H9 (cell line): ENCODE measurements at regions not wholly inside any gene's neighbourhood (a gene's known extent, or its start where the extent isn't known, plus 50 kb on each side); places are given as distances from the start of the nearest gene placed in this dataset.

Source experiments
- DNase-seq: peaks from one replicate; pipeline ENCODE4 v3.0.0-alpha.2; 2017
- H2AFZ ChIP-seq: one replicate; pipeline ENCODE4 v1.6.1; 2013; ENCODE audit warnings: mild to moderate bottlenecking, low read length, control low read depth, moderate library complexity
- H2AK5ac ChIP-seq: 2 replicates; pipeline ENCODE4 v1.6.1; 2013; ENCODE audit warnings: low read length, control low read depth, mixed read lengths; ENCODE audit not compliant: insufficient read length
- H2BK120ac ChIP-seq: one replicate; pipeline ENCODE4 v1.6.1; 2013; ENCODE audit warnings: low read depth, mild to moderate bottlenecking, low read length, control low read depth, inconsistent platforms; ENCODE audit not compliant: poor library complexity, severe bottlenecking
- H2BK12ac ChIP-seq: 2 replicates; pipeline ENCODE4 v1.6.1; 2013; ENCODE audit warnings: low read length, control low read depth, mixed read lengths, low read depth; ENCODE audit not compliant: insufficient read length
- H2BK15ac ChIP-seq: 2 replicates; pipeline ENCODE4 v1.6.1; 2013; ENCODE audit warnings: low read depth, low read length, control low read depth
- H2BK20ac ChIP-seq: one replicate; pipeline ENCODE4 v1.6.1; 2013; ENCODE audit warnings: low read depth, mild to moderate bottlenecking, low read length, control low read depth, inconsistent platforms; ENCODE audit not compliant: poor library complexity, severe bottlenecking
- H2BK5ac ChIP-seq: 2 replicates; pipeline ENCODE4 v1.6.1; 2013; ENCODE audit warnings: low read length, control low read depth, mixed read lengths; ENCODE audit not compliant: insufficient read length
- H3K14ac ChIP-seq: 2 replicates; pipeline ENCODE4 v1.6.1; 2013; ENCODE audit warnings: low read length, control low read depth; ENCODE audit not compliant: insufficient read depth
- H3K18ac ChIP-seq: 2 replicates; pipeline ENCODE4 v1.6.1; 2013; ENCODE audit warnings: low read depth, mild to moderate bottlenecking, mixed read lengths, low read length, control low read depth; ENCODE audit not compliant: insufficient read length
- H3K23ac ChIP-seq: 2 replicates; pipeline ENCODE4 v1.6.1; 2013; ENCODE audit warnings: low read length, control low read depth, mixed read lengths, low read depth; ENCODE audit not compliant: insufficient read length
- H3K23me2 ChIP-seq: 2 replicates; pipeline ENCODE4 v1.6.1; 2013; ENCODE audit warnings: low read depth, mild to moderate bottlenecking, mixed read lengths, low read length, control low read depth; ENCODE audit not compliant: insufficient read length, poor library complexity, severe bottlenecking
- H3K27ac ChIP-seq: 2 replicates; pipeline ENCODE4 v1.5.1; 2013; ENCODE audit warnings: low read length, control low read depth, mixed read lengths, low read depth; ENCODE audit not compliant: insufficient read length
- H3K27me3 ChIP-seq: 2 replicates; pipeline ENCODE4 v1.6.1; 2013; ENCODE audit warnings: low read length, control low read depth, inconsistent platforms; ENCODE audit not compliant: insufficient read depth
- H3K4ac ChIP-seq: 2 replicates; pipeline ENCODE4 v1.6.1; 2013; ENCODE audit warnings: low read depth, mild to moderate bottlenecking, control low read depth, inconsistent platforms, low read length, moderate library complexity
- H3K4me1 ChIP-seq: 2 replicates; pipeline ENCODE4 v1.6.1; 2013; ENCODE audit warnings: low read length, control low read depth, inconsistent platforms; ENCODE audit not compliant: insufficient read depth
- H3K4me2 ChIP-seq: 2 replicates; pipeline ENCODE4 v1.6.1; 2013; ENCODE audit warnings: low read length, control low read depth, mixed read lengths; ENCODE audit not compliant: insufficient read length, insufficient read depth
- H3K56ac ChIP-seq: 2 replicates; pipeline ENCODE4 v1.6.1; 2013; ENCODE audit warnings: low read depth, mild to moderate bottlenecking, mixed read lengths, low read length, control low read depth; ENCODE audit not compliant: insufficient read length
- H3K79me1 ChIP-seq: 2 replicates; pipeline ENCODE4 v1.6.1; 2013; ENCODE audit warnings: low read depth, mild to moderate bottlenecking, moderate library complexity, low read length, control low read depth, inconsistent platforms; ENCODE audit not compliant: insufficient read depth, poor library complexity, severe bottlenecking
- H3K79me2 ChIP-seq: 2 replicates; pipeline ENCODE4 v1.6.1; 2013; ENCODE audit warnings: low read length, control low read depth, inconsistent platforms; ENCODE audit not compliant: insufficient read depth
- H3K9ac ChIP-seq: 2 replicates; pipeline ENCODE4 v1.6.1; 2013; ENCODE audit warnings: low read length, control low read depth, mixed read lengths; ENCODE audit not compliant: insufficient read length; ENCODE audit errors: extremely low read depth
- H3K9me3 ChIP-seq: one replicate; pipeline ENCODE4 v1.6.1; 2013; ENCODE audit warnings: low read depth, low read length, inconsistent platforms; ENCODE audit not compliant: control insufficient read depth
- H3T11ph ChIP-seq: one replicate; pipeline ENCODE4 v1.6.1; 2013; ENCODE audit warnings: mild to moderate bottlenecking, low read length, control low read depth, inconsistent platforms
- H4K20me1 ChIP-seq: one replicate; pipeline ENCODE4 v1.6.1; 2013; ENCODE audit not compliant: control insufficient read depth, insufficient read length, insufficient read depth
- H4K5ac ChIP-seq: 2 replicates; pipeline ENCODE4 v1.6.1; 2013; ENCODE audit warnings: low read depth, mild to moderate bottlenecking, mixed read lengths, low read length, control low read depth; ENCODE audit not compliant: insufficient read length
- H4K8ac ChIP-seq: replicated peaks from 2 replicates; pipeline ENCODE4 v1.6.1; 2013; ENCODE audit warnings: low read length, control low read depth, mixed read lengths, low read depth; ENCODE audit not compliant: insufficient read length
- H4K91ac ChIP-seq: 2 replicates; pipeline ENCODE4 v1.6.1; 2013; ENCODE audit warnings: low read depth, mild to moderate bottlenecking, moderate library complexity, mixed read lengths, low read length, control low read depth; ENCODE audit not compliant: insufficient read length
- H3K27ac Mint-ChIP-seq, 3 experiments: 2 replicates in 2 of 3; 3 replicates in 1 of 3; pipeline ENCODE4 v1.8.0; 2020 to 2021; ENCODE audit warnings: mixed read lengths in 3 of 3, mild to moderate bottlenecking in 1 of 3, moderate library complexity in 1 of 3
- H3K27me3 Mint-ChIP-seq: 2 replicates; pipeline ENCODE4 v1.8.0; 2021; ENCODE audit warnings: low read depth, mild to moderate bottlenecking, moderate library complexity, mixed read lengths
- H3K36me3 Mint-ChIP-seq, 3 experiments: 2 replicates in 2 of 3; 3 replicates in 1 of 3; pipeline ENCODE4 v1.8.0; 2020 to 2021; ENCODE audit warnings: low read depth in 3 of 3, mixed read lengths in 3 of 3; ENCODE audit not compliant: insufficient read depth in 1 of 3
- H3K4me1 Mint-ChIP-seq, 2 experiments: 2 replicates each; pipeline ENCODE4 v1.8.0; 2020; ENCODE audit warnings: mixed read lengths in 2 of 2
- H3K4me3 Mint-ChIP-seq, 2 experiments: 2 replicates in 1 of 2; 3 replicates in 1 of 2; pipeline ENCODE4 v1.8.0; 2020 to 2021; ENCODE audit warnings: mild to moderate bottlenecking in 2 of 2, mixed read lengths in 2 of 2, moderate library complexity in 1 of 2
- H3K9me3 Mint-ChIP-seq, 2 experiments: 2 replicates in 1 of 2; 3 replicates in 1 of 2; pipeline ENCODE4 v1.8.0; 2020; ENCODE audit warnings: mild to moderate bottlenecking in 2 of 2, mixed read lengths in 2 of 2, moderate library complexity in 1 of 2
- CTCF ChIP-seq: fragments of 200-600 bp; sonication (generic); conservative IDR thresholded peaks from 3 replicates; pipeline ENCODE4 v1.8.0; 2021; ENCODE audit warnings: antibody characterized with exemption, mild to moderate bottlenecking
- WGBS: extraction: QIAGEN DNeasy Blood & Tissue Kit; methylation state at CpG from one replicate; pipeline ENCODE4 v1.1.7; 2013; ENCODE audit warnings: missing lambda C conversion rate, low lambda C conversion rate, mixed read lengths; ENCODE audit not compliant: insufficient read length; ENCODE audit errors: extremely low coverage; 5-methylcytosine and 5-hydroxymethylcytosine counted together

- H2BK120ac ChIP-seq: no peak overlapping the region
- Mint-ChIP-seq H3K9me3 (peaks cover 2 to 3% of the 10 kb centered on the region in 2 experiments; a peak in 2 of 5 replicates), H3K27ac (no peak overlapping the region), H3K4me1 (peaks cover under 1 to 2% of the 10 kb centered on the region in 2 experiments; a peak in 1 of 4 replicates), H3K36me3 (peaks cover 0 to 2% (median 0%) of the 10 kb centered on the region in 3 experiments; a peak in 1 of 7 replicates), H3K4me3 (no peak overlapping the region), H3K27me3 (peaks cover 20% of the 10 kb centered on the region)
- H3K9me3 ChIP-seq: no peaks in the 10 kb centered on the region
- no peaks in the 10 kb centered on the region for H4K20me1 ChIP-seq
- no peak overlapping the region for H2AFZ ChIP-seq
- H4K5ac ChIP-seq: no peak overlapping the region
- no peak overlapping the region for H3K23ac ChIP-seq
- no peaks in the 10 kb centered on the region for H3K23me2 ChIP-seq
- no peak for DNase-seq
- no peak overlapping the region for H2BK12ac ChIP-seq
- no peak overlapping the region for H2AK5ac ChIP-seq
- no peak overlapping the region for H3T11ph ChIP-seq
- WGBS: no CpG with 5 or more reads among the region's 14 CpGs
- H2BK15ac ChIP-seq: no peak overlapping the region
- no peak overlapping the region for H2BK5ac ChIP-seq
- no peaks in the 10 kb centered on the region for H3K79me2 ChIP-seq
- H3K56ac ChIP-seq: no peak overlapping the region
- H3K27me3 ChIP-seq: no peaks in the 10 kb centered on the region
- H3K9ac ChIP-seq: no peak overlapping the region
- H3K4me1 ChIP-seq: no peaks in the 10 kb centered on the region
- no peak overlapping the region for H3K18ac ChIP-seq
- no peak for TF ChIP-seq CTCF
- H4K8ac ChIP-seq: no peak overlapping the region
- H3K4me2 ChIP-seq: no peak overlapping the region
- H3K79me1 ChIP-seq: no peaks in the 10 kb centered on the region
- H2BK20ac ChIP-seq: no peak overlapping the region
- H4K91ac ChIP-seq: no peak overlapping the region
- no peak overlapping the region; the same call in 1 of the 2 replicates for H3K14ac ChIP-seq
- H3K27ac ChIP-seq: no peak overlapping the region
- no peak overlapping the region for H3K4ac ChIP-seq
These were observed 188.1 kb downstream of the TMEM18 start for GRCh38 chr2:489084-489483.
